ENCODE measurements at regions not wholly inside any gene's neighbourhood (a gene's known extent, or its start where the extent isn't known, plus 50 kb on each side); places are given as distances from the start of the nearest gene placed in this dataset.
"Not testable (repeated sequence)": the region's sequence is repeated elsewhere in the genome, so short reads cannot be mapped to it uniquely, and the experiment has no call there.

- Mint-ChIP-seq H3K9me3 (ENCODE audit: unreplicated experiment) (no peaks in the 10 kb centered on the region), H3K4me1 (ENCODE audit: low read depth, unreplicated experiment) (no peaks in the 10 kb centered on the region), H3K4me3 (ENCODE audit: unreplicated experiment) (no peak overlapping the region), H3K36me3 (ENCODE audit: unreplicated experiment) (no peaks in the 10 kb centered on the region), H3K27ac (ENCODE audit: unreplicated experiment) (no peak overlapping the region), H3K27me3 (ENCODE audit: unreplicated experiment) (no peaks in the 10 kb centered on the region)
- DNase-seq: no peak
- TF ChIP-seq CTCF (IDR thresholded peaks at IDR 0.05; ENCODE audit: partially characterized antibody, unreplicated experiment): no peak
Measured at GRCh38 chr3:144809380-144809779, 837.8 kb downstream of the DIPK2A start.

GRCh38 chr3:144810160-144810559 lies 838.5 kb downstream of the DIPK2A start:
- Mint-ChIP-seq H3K4me1 (ENCODE audit: low read depth, unreplicated experiment) (no peaks in the 10 kb centered on the region), H3K9me3 (ENCODE audit: unreplicated experiment) (no peaks in the 10 kb centered on the region), H3K27me3 (ENCODE audit: unreplicated experiment) (no peaks in the 10 kb centered on the region), H3K27ac (ENCODE audit: unreplicated experiment) (no peak overlapping the region), H3K4me3 (ENCODE audit: unreplicated experiment) (no peak overlapping the region), H3K36me3 (ENCODE audit: unreplicated experiment) (no peaks in the 10 kb centered on the region)
- DNase-seq: no peak
- TF ChIP-seq CTCF (IDR thresholded peaks at IDR 0.05; ENCODE audit: partially characterized antibody, unreplicated experiment): no peak

- Mint-ChIP-seq H3K27ac (ENCODE audit: unreplicated experiment) (no peak overlapping the region), H3K4me3 (ENCODE audit: unreplicated experiment) (no peak overlapping the region), H3K4me1 (ENCODE audit: low read depth, unreplicated experiment) (peaks cover 10% of the 10 kb centered on the region), H3K36me3 (ENCODE audit: unreplicated experiment) (no peaks in the 10 kb centered on the region), H3K27me3 (ENCODE audit: unreplicated experiment) (no peaks in the 10 kb centered on the region), H3K9me3 (ENCODE audit: unreplicated experiment) (no peaks in the 10 kb centered on the region)
- no peak for DNase-seq
- no peak for TF ChIP-seq CTCF (IDR thresholded peaks at IDR 0.05; ENCODE audit: partially characterized antibody, unreplicated experiment)
Measured at GRCh38 chr3:144815655-144816054, 844.0 kb downstream of the DIPK2A start.

GRCh38 chr3:144816323-144816722 lies 844.7 kb downstream of the DIPK2A start:
- no peak for TF ChIP-seq CTCF (IDR thresholded peaks at IDR 0.05; ENCODE audit: partially characterized antibody, unreplicated experiment)
- Mint-ChIP-seq H3K9me3 (ENCODE audit: unreplicated experiment) (no peaks in the 10 kb centered on the region), H3K36me3 (ENCODE audit: unreplicated experiment) (no peaks in the 10 kb centered on the region), H3K4me1 (ENCODE audit: low read depth, unreplicated experiment) (peaks cover 10% of the 10 kb centered on the region), H3K27me3 (ENCODE audit: unreplicated experiment) (no peaks in the 10 kb centered on the region), H3K27ac (ENCODE audit: unreplicated experiment) (no peak overlapping the region), H3K4me3 (ENCODE audit: unreplicated experiment) (no peak overlapping the region)
- DNase-seq: no peak

- peaks cover 10% of the 10 kb centered on the region for H3K4me1 Mint-ChIP-seq (ENCODE audit: low read depth, unreplicated experiment)
- no peak overlapping the region for H3K4me3 Mint-ChIP-seq (ENCODE audit: unreplicated experiment)
- H3K9me3 Mint-ChIP-seq (ENCODE audit: unreplicated experiment): no peaks in the 10 kb centered on the region
- no peak for DNase-seq
- H3K36me3 Mint-ChIP-seq (ENCODE audit: unreplicated experiment): no peaks in the 10 kb centered on the region
- H3K27ac Mint-ChIP-seq (ENCODE audit: unreplicated experiment): no peak overlapping the region
- TF ChIP-seq CTCF (IDR thresholded peaks at IDR 0.05; ENCODE audit: partially characterized antibody, unreplicated experiment): no peak
- H3K27me3 Mint-ChIP-seq (ENCODE audit: unreplicated experiment): no peaks in the 10 kb centered on the region
Measured at GRCh38 chr3:144818973-144819372, 847.4 kb downstream of the DIPK2A start.

GRCh38 chr3:144820232-144820631 lies 848.6 kb downstream of the DIPK2A start:
- peak overlapping the region; percentile 74 for H3K4me3 Mint-ChIP-seq (ENCODE audit: unreplicated experiment)
- H3K27ac Mint-ChIP-seq (ENCODE audit: unreplicated experiment); H3K27me3 Mint-ChIP-seq (ENCODE audit: unreplicated experiment); H3K36me3 Mint-ChIP-seq (ENCODE audit: unreplicated experiment); H3K9me3 Mint-ChIP-seq (ENCODE audit: unreplicated experiment); DNase-seq; H3K4me1 Mint-ChIP-seq (ENCODE audit: low read depth, unreplicated experiment): not testable (repeated sequence)

All from glutamatergic neuron (in vitro differentiated cells).